OCI-LY3 (cell line): ENCODE measurements at regions not wholly inside any gene's neighbourhood (a gene's known extent, or its start where the extent isn't known, plus 50 kb on each side); places are given as distances from the start of the nearest gene placed in this dataset.
"Not testable (repeated sequence)": the region's sequence is repeated elsewhere in the genome, so short reads cannot be mapped to it uniquely, and the experiment has no call there.

Experiments
- H2AFZ ChIP-seq: fragments of 200-600, 300-600 bp; shearing (Covaris generic); 2 replicates; pipeline ENCODE4 v1.6.0; 2014; ENCODE audit warnings: antibody characterized with exemption, low read depth, low read length
- H3K27ac ChIP-seq: fragments of 200-600, 300-600 bp; sonication (generic); 2 replicates; pipeline ENCODE4 v1.5.1; 2014; ENCODE audit warnings: mild to moderate bottlenecking, low read length, moderate library complexity, mixed read lengths
- H3K27me3 ChIP-seq: fragments of 200-600, 300-600 bp; sonication (generic); 2 replicates; pipeline ENCODE4 v1.6.1; 2014; ENCODE audit warnings: low read depth, low read length, mixed read lengths
- H3K36me3 ChIP-seq: fragments of 200-600, 300-600 bp; sonication (generic); replicated peaks from 2 replicates; pipeline ENCODE3; 2014; ENCODE audit warnings: low read depth, low read length, mixed read lengths
- H3K4me1 ChIP-seq: fragments of 300-600, 200-600 bp; sonication (generic); 2 replicates; pipeline ENCODE4 v1.6.1; 2014; ENCODE audit warnings: low read length, mixed read lengths
- H3K4me2 ChIP-seq: fragments of 200-600, 300-600 bp; sonication (generic); 2 replicates; pipeline ENCODE4 v1.6.1; 2014; ENCODE audit warnings: low read length, mixed read lengths
- H3K4me3 ChIP-seq: fragments of 300-600, 200-600 bp; sonication (generic); 2 replicates; pipeline ENCODE4 v1.5.1; 2014; ENCODE audit warnings: antibody characterized with exemption, mild to moderate bottlenecking, low read length, moderate library complexity
- H3K79me2 ChIP-seq: fragments of 300-600, 200-600 bp; shearing (Covaris generic); 2 replicates; pipeline ENCODE4 v1.6.1; 2014; ENCODE audit warnings: mild to moderate bottlenecking, low read length, mixed read lengths
- H3K9ac ChIP-seq: fragments of 300-600, 200-600 bp; shearing (Covaris generic); 2 replicates; pipeline ENCODE4 v1.6.0; 2014; ENCODE audit warnings: mild to moderate bottlenecking, low read length, moderate library complexity
- H3K9me3 ChIP-seq: fragments of 200-600, 300-600 bp; shearing (Covaris generic); 2 replicates; pipeline ENCODE4 v1.6.1; 2014; ENCODE audit warnings: low read length, mixed read lengths; ENCODE audit not compliant: insufficient read depth
- H4K20me1 ChIP-seq: fragments of 200-600, 300-600 bp; sonication (generic); 2 replicates; pipeline ENCODE4 v1.6.1; 2016; ENCODE audit warnings: low read length, mixed read lengths; ENCODE audit not compliant: insufficient read depth
- CTCF ChIP-seq: fragments of 200-600, 300-600 bp; sonication (generic); IDR thresholded peaks from 2 replicates; pipeline ENCODE4 v1.5.1; 2014; ENCODE audit warnings: antibody characterized with exemption, low read length, low read depth
- EZH2phosphoT487 ChIP-seq: fragments of 200-600 bp; shearing (Covaris generic); IDR thresholded peaks from 2 replicates; pipeline ENCODE4 v1.6.1; 2018; ENCODE audit warnings: antibody characterized with exemption, mixed run types, low read depth

- no peaks in the 10 kb centered on the region for H3K79me2 ChIP-seq
- no peak for TF ChIP-seq EZH2phosphoT487
- TF ChIP-seq CTCF, result no peak
- no peaks in the 10 kb centered on the region; the same call in 1 of the 2 replicates for H3K9me3 ChIP-seq
- H2AFZ ChIP-seq, result no peak overlapping the region
- peaks cover 4% of the 10 kb centered on the region for H3K36me3 ChIP-seq
- H4K20me1 ChIP-seq, result no peaks in the 10 kb centered on the region
- peaks cover 51% of the 10 kb centered on the region for H3K4me1 ChIP-seq
- peak overlapping the region; percentile 84 for H3K27ac ChIP-seq
- peak overlapping the region; percentile 60 for H3K4me2 ChIP-seq
- no peaks in the 10 kb centered on the region for H3K27me3 ChIP-seq
- H3K9ac ChIP-seq, result peak overlapping the region; percentile 48
- H3K4me3 ChIP-seq, result 0 out of 2 replicates have a peak overlapping the region, but pooled peaks have one; percentile 18
These were observed 268.2 kb upstream of the DAAM1 start for GRCh38 chr14:58920230-58920629.

- not testable (repeated sequence) for H3K36me3 ChIP-seq, H3K4me3 ChIP-seq, H3K9me3 ChIP-seq, H3K79me2 ChIP-seq, H3K9ac ChIP-seq, H2AFZ ChIP-seq, H3K27me3 ChIP-seq, H3K4me2 ChIP-seq, H4K20me1 ChIP-seq, H3K27ac ChIP-seq
- peaks cover 68% of the 10 kb centered on the region for H3K4me1 ChIP-seq
These were observed 266.1 kb upstream of the DAAM1 start for GRCh38 chr14:58922201-58922940.

- no peak overlapping the region for H3K4me2 ChIP-seq
- peaks cover 56% of the 10 kb centered on the region for H3K4me1 ChIP-seq
- H3K4me3 ChIP-seq, result no peak overlapping the region
- H3K79me2 ChIP-seq, result no peaks in the 10 kb centered on the region
- peaks cover 4% of the 10 kb centered on the region for H3K36me3 ChIP-seq
- no peak overlapping the region for H3K9ac ChIP-seq
- no peak overlapping the region for H2AFZ ChIP-seq
- H3K27ac ChIP-seq, result no peak overlapping the region
- no peaks in the 10 kb centered on the region for H4K20me1 ChIP-seq
- TF ChIP-seq CTCF (no peak), EZH2phosphoT487 (no peak)
- no peaks in the 10 kb centered on the region; the same call in 1 of the 2 replicates for H3K9me3 ChIP-seq
- H3K27me3 ChIP-seq, result no peaks in the 10 kb centered on the region
These were observed 264.6 kb upstream of the DAAM1 start for GRCh38 chr14:58923751-58924405.

GRCh38 chr14:58941629-58942028 lies 246.8 kb upstream of the DAAM1 start:
- H3K27me3 ChIP-seq, result no peaks in the 10 kb centered on the region
- no peaks in the 10 kb centered on the region for H4K20me1 ChIP-seq
- H3K79me2 ChIP-seq, result no peaks in the 10 kb centered on the region
- no peak overlapping the region for H3K27ac ChIP-seq
- no peaks in the 10 kb centered on the region for H3K36me3 ChIP-seq
- H2AFZ ChIP-seq, result no peak overlapping the region
- H3K9ac ChIP-seq, result no peak overlapping the region
- no peak for TF ChIP-seq CTCF
- TF ChIP-seq EZH2phosphoT487, result no peak
- 0 out of 2 replicates have a peak, but pooled peaks cover 3% of the 10 kb centered on the region for H3K4me1 ChIP-seq
- no peak overlapping the region for H3K4me3 ChIP-seq
- H3K4me2 ChIP-seq, result no peak overlapping the region
- H3K9me3 ChIP-seq, result no peaks in the 10 kb centered on the region
